HEK293 (cell line): ENCODE measurements at regions not wholly inside any gene's neighbourhood (a gene's known extent, or its start where the extent isn't known, plus 50 kb on each side); places are given as distances from the start of the nearest gene placed in this dataset.
"Not testable (repeated sequence)": the region's sequence is repeated elsewhere in the genome, so short reads cannot be mapped to it uniquely, and the experiment has no call there.

ENCODE experiments used
- CTCF ChIA-PET: fragments of 350-600 bp; formaldehyde crosslinking; extraction: SDS; loops from one replicate; lab custom pipeline; 2021; ENCODE audit warnings: antibody characterized with exemption; lab: Yijun Ruan, JAX
- POLR2A ChIA-PET: fragments of 300-600 bp; formaldehyde crosslinking; extraction: SDS; loops from one replicate; lab custom pipeline; 2020; ENCODE audit warnings: antibody characterized with exemption, inconsistent platforms; lab: Yijun Ruan, JAX
- H3K27ac ChIP-seq: fragments of 200-500 bp; sonication (Bioruptor generic); 2 replicates; pipeline ENCODE4 v1.5.1; 2014; ENCODE audit warnings: low read depth, low read length, control low read depth, inconsistent platforms; ENCODE audit errors: extremely low read depth
- H3K36me3 ChIP-seq, 2 experiments: fragments of 200-500 bp in 1 of 2; sonication (Bioruptor generic) in 1 of 2; 1 replicate in 1 of 2; 2 replicates in 1 of 2; pipeline ENCODE4 v1.5.1; 2014 to 2017; ENCODE audit warnings: inconsistent platforms in 2 of 2, low read length in 2 of 2; ENCODE audit not compliant: control insufficient read depth in 2 of 2, insufficient read depth in 1 of 2
- H3K4me1 ChIP-seq: fragments of 200-500 bp; sonication (Bioruptor generic); 2 replicates; pipeline ENCODE4 v1.5.1; 2014; ENCODE audit warnings: mild to moderate bottlenecking, low read length, inconsistent platforms; ENCODE audit not compliant: control insufficient read depth, insufficient read depth
- H3K4me3 ChIP-seq: 2 replicates; pipeline ENCODE4 v1.5.1; 2011; ENCODE audit warnings: low read depth, mild to moderate bottlenecking, control low read depth, low read length, moderate library complexity
- H3K9me3 ChIP-seq: fragments of 200-500 bp; sonication (Bioruptor generic); 2 replicates; pipeline ENCODE4 v1.5.1; 2014; ENCODE audit warnings: low read depth, low read length, inconsistent platforms; ENCODE audit not compliant: control insufficient read depth, insufficient read depth
- HOXA7 ChIP-seq: sonication (generic); formaldehyde crosslinking; IDR thresholded peaks from 2 replicates; pipeline ENCODE4 v1.8.1; 2022; ENCODE audit warnings: missing genetic modification reagents, borderline replicate concordance
- IKZF3 ChIP-seq: fragments of 450-650 bp; IDR thresholded peaks from 2 replicates; pipeline ENCODE4 v1.5.0; 2018; ENCODE audit warnings: missing biosample characterization, mild to moderate bottlenecking, missing genetic modification characterization, moderate library complexity
- SALL2 ChIP-seq: fragments of 450-650 bp; formaldehyde crosslinking; IDR thresholded peaks from 2 replicates; pipeline ENCODE4 v1.5.0; 2017; ENCODE audit warnings: missing biosample characterization, mild to moderate bottlenecking, missing genetic modification characterization, borderline replicate concordance
- TCF7L2 ChIP-seq: IDR thresholded peaks from 2 replicates; pipeline ENCODE4 v1.6.1; 2011; ENCODE audit warnings: low read depth, mild to moderate bottlenecking, inconsistent platforms, low read length, moderate library complexity, borderline replicate concordance
- ZEB2 ChIP-seq: fragments of 450-650 bp; formaldehyde crosslinking; IDR thresholded peaks from 2 replicates; pipeline ENCODE4 v1.5.1; 2016; ENCODE audit warnings: missing biosample characterization, missing genetic modification characterization
- ZFP41 ChIP-seq: fragments of 450-650 bp; formaldehyde crosslinking; IDR thresholded peaks from 2 replicates; pipeline ENCODE4 v1.5.1; 2016; ENCODE audit warnings: missing biosample characterization, missing genetic modification characterization, borderline replicate concordance
- ZNF223 ChIP-seq: fragments of 450-650 bp; formaldehyde crosslinking; IDR thresholded peaks from 2 replicates; pipeline ENCODE4 v1.5.1; 2016; ENCODE audit warnings: missing biosample characterization, missing genetic modification characterization
- ZNF394 ChIP-seq: fragments of 450-650 bp; formaldehyde crosslinking; IDR thresholded peaks from 2 replicates; pipeline ENCODE4 v1.5.1; 2016; ENCODE audit warnings: missing biosample characterization, missing genetic modification characterization, mild to moderate bottlenecking, moderate library complexity, borderline replicate concordance
- ZNF426 ChIP-seq: fragments of 450-650 bp; formaldehyde crosslinking; IDR thresholded peaks from 2 replicates; pipeline ENCODE4 v1.5.1; 2017; ENCODE audit warnings: missing biosample characterization, missing genetic modification characterization, mild to moderate bottlenecking, inconsistent platforms, moderate library complexity
- ZNF558 ChIP-seq: fragments of 450-650 bp; formaldehyde crosslinking; IDR thresholded peaks from 2 replicates; pipeline ENCODE4 v1.5.1; 2016; ENCODE audit warnings: missing biosample characterization, missing genetic modification characterization
- ZNF561 ChIP-seq: fragments of 450-650 bp; IDR thresholded peaks from 2 replicates; pipeline ENCODE4 v1.5.1; 2018; ENCODE audit warnings: missing biosample characterization, missing genetic modification characterization, borderline replicate concordance
- ZNF585B ChIP-seq: fragments of 450-650 bp; formaldehyde crosslinking; IDR thresholded peaks from 2 replicates; pipeline ENCODE4 v1.5.1; 2016; ENCODE audit warnings: missing biosample characterization, missing genetic modification characterization
- ZNF626 ChIP-seq: fragments of 450-650 bp; sonication (Bioruptor Pico); formaldehyde crosslinking; IDR thresholded peaks from 2 replicates; pipeline ENCODE4 v1.5.1; 2018; ENCODE audit warnings: missing biosample characterization, missing genetic modification characterization, inconsistent platforms
- TF ChIP-seq, protein P1 (sequence below): fragments of 450-650 bp; IDR thresholded peaks from 2 replicates; pipeline ENCODE4 v1.5.1; 2018; ENCODE audit warnings: missing biosample characterization, missing genetic modification characterization
- TF ChIP-seq, protein P2 (sequence below): sonication (generic); formaldehyde crosslinking; IDR thresholded peaks from 2 replicates; pipeline ENCODE4 v1.8.1; 2022; ENCODE audit warnings: mild to moderate bottlenecking, moderate library complexity, missing genetic modification reagents
- TF ChIP-seq, protein P3 (sequence below): fragments of 450-650 bp; formaldehyde crosslinking; IDR thresholded peaks from 2 replicates; pipeline ENCODE4 v1.5.1; 2016; ENCODE audit warnings: missing biosample characterization, missing genetic modification characterization, borderline replicate concordance
- TF ChIP-seq, protein P4 (sequence below): fragments of 450-650 bp; formaldehyde crosslinking; IDR thresholded peaks from 2 replicates; pipeline ENCODE4 v1.5.1; 2016; ENCODE audit warnings: missing biosample characterization, missing genetic modification characterization

DNA sequence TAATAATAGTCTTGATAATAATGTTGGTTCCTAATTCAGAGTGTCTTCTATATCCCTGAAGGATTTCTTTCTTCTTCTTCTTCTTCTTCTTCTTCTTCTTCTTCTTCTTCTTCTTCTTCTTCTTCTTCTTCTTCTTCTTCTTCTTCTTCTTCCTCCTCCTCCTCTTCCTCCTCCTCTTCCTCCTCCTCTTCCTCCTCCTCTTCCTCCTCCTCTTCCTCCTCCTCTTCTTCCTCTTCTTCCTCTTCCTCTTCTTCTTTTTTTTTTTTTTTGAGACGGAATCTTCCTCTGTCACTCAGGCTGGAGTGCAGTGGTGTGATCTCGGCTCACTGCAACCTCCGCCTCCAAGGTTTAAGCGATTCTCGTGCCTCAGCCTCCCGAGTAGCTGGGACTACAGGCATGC lies 242.8 kb upstream of the CPHXL start:
- TF ChIP-seq, protein P1, sequence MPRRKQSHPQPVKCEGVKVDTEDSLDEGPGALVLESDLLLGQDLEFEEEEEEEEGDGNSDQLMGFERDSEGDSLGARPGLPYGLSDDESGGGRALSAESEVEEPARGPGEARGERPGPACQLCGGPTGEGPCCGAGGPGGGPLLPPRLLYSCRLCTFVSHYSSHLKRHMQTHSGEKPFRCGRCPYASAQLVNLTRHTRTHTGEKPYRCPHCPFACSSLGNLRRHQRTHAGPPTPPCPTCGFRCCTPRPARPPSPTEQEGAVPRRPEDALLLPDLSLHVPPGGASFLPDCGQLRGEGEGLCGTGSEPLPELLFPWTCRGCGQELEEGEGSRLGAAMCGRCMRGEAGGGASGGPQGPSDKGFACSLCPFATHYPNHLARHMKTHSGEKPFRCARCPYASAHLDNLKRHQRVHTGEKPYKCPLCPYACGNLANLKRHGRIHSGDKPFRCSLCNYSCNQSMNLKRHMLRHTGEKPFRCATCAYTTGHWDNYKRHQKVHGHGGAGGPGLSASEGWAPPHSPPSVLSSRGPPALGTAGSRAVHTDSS (tag by site-specific recombination) = peak; percentile 94
- CTCF ChIA-PET, POLR2A ChIA-PET, H3K9me3 ChIP-seq, H3K27ac ChIP-seq, H3K4me3 ChIP-seq, H3K4me1 ChIP-seq, H3K36me3 ChIP-seq: not testable (repeated sequence)

DNA sequence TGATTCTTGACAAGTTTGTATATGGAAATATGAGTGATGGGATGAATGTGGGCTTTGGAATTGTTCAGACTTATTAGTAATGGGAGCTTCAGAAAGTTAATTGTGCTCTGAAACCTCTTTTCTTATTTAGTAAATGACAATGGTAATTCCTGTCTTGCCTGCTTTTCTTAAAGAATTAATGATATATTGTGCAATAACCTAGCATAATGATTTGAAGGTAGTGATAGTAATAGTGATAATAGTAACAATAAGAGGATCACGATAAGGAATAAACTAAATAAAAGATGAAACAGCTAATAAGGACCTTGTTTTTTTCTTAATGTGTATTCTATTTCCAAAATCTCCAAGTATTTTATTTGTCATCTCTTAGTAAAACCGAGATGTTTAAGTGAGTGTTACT lies 245.0 kb upstream of the CPHXL start:
- Histone ChIP-seq H3K4me3 (no peak overlapping the region), H3K36me3 (no peaks in the 10 kb centered on the region), H3K4me1 (no peaks in the 10 kb centered on the region), H3K9me3 (no peaks in the 10 kb centered on the region), H3K27ac (no peak overlapping the region)
- ChIA-PET POLR2A (no interaction called here), CTCF (interaction anchor here (0.7 kb wide), 1 partner anchor 900 kb away, joined by 4 read pairs; no protein-coding TSS in a partner anchor)
- TF ChIP-seq ZNF394 (tag by site-specific recombination) (no peak), HOXA7 (CRISPR knock-in tag) (no peak), ZNF558 (tag by site-specific recombination) (no peak), SALL2 (no peak)
- TF ChIP-seq, protein P2, sequence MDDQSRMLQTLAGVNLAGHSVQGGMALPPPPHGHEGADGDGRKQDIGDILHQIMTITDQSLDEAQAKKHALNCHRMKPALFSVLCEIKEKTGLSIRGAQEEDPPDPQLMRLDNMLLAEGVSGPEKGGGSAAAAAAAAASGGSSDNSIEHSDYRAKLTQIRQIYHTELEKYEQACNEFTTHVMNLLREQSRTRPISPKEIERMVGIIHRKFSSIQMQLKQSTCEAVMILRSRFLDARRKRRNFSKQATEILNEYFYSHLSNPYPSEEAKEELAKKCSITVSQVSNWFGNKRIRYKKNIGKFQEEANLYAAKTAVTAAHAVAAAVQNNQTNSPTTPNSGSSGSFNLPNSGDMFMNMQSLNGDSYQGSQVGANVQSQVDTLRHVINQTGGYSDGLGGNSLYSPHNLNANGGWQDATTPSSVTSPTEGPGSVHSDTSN = no peak

DNA sequence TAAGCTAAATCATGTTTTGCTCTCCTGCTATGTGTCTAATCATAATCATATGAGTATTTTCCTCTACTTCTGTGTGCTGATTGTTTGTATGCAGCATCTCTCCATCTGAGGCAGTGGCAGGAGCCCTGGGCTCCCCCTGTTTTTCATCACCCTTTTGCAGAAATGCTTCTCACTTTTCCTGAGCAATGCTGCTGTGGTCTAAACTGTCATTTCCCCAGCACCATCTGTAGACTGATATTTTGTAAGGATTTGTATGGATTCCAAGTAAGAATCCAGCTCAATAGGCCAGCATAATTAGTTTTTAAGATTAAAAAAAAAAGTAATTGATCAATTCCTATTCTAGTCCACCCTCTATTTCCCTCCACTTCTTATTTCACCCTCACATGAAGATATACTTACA lies 257.0 kb upstream of the CPHXL start:
- Histone ChIP-seq H3K9me3 (no peaks in the 10 kb centered on the region), H3K4me3 (no peak overlapping the region), H3K36me3 (no peaks in the 10 kb centered on the region), H3K27ac (no peak overlapping the region), H3K4me1 (no peaks in the 10 kb centered on the region)
- CTCF ChIA-PET = no interaction called here
- POLR2A ChIA-PET = no interaction called here
- TF ChIP-seq, protein P3, sequence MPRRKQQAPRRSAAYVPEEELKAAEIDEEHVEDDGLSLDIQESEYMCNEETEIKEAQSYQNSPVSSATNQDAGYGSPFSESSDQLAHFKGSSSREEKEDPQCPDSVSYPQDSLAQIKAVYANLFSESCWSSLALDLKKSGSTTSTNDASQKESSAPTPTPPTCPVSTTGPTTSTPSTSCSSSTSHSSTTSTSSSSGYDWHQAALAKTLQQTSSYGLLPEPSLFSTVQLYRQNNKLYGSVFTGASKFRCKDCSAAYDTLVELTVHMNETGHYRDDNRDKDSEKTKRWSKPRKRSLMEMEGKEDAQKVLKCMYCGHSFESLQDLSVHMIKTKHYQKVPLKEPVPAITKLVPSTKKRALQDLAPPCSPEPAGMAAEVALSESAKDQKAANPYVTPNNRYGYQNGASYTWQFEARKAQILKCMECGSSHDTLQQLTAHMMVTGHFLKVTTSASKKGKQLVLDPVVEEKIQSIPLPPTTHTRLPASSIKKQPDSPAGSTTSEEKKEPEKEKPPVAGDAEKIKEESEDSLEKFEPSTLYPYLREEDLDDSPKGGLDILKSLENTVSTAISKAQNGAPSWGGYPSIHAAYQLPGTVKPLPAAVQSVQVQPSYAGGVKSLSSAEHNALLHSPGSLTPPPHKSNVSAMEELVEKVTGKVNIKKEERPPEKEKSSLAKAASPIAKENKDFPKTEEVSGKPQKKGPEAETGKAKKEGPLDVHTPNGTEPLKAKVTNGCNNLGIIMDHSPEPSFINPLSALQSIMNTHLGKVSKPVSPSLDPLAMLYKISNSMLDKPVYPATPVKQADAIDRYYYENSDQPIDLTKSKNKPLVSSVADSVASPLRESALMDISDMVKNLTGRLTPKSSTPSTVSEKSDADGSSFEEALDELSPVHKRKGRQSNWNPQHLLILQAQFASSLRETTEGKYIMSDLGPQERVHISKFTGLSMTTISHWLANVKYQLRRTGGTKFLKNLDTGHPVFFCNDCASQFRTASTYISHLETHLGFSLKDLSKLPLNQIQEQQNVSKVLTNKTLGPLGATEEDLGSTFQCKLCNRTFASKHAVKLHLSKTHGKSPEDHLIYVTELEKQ (tag by site-specific recombination) = no peak
- TF ChIP-seq ZNF561 (no peak), ZNF626 (tag by site-specific recombination) (no peak), ZFP41 (no peak), ZNF585B (tag by site-specific recombination) (no peak), ZNF223 (no peak), ZEB2 (tag by site-specific recombination) (no peak), ZNF426 (tag by site-specific recombination) (no peak), IKZF3 (no peak), TCF7L2 (no peak)
- TF ChIP-seq, protein P4, sequence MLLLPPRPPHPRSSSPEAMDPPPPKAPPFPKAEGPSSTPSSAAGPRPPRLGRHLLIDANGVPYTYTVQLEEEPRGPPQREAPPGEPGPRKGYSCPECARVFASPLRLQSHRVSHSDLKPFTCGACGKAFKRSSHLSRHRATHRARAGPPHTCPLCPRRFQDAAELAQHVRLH (tag by site-specific recombination) = no peak
